ENCODE measurements at regions not wholly inside any gene's neighbourhood (a gene's known extent, or its start where the extent isn't known, plus 50 kb on each side); places are given as distances from the start of the nearest gene placed in this dataset.
"Not testable (repeated sequence)": the region's sequence is repeated elsewhere in the genome, so short reads cannot be mapped to it uniquely, and the experiment has no call there.

GRCh38 chr3:22361521-22361920 is 610.5 kb upstream of the ZNF385D start:
- no peaks in the 10 kb centered on the region for H3K27me3 ChIP-seq (ENCODE audit: control insufficient read depth, insufficient read depth, low read length)
- no peak overlapping the region for H3K9ac ChIP-seq (ENCODE audit: low read length)
- H3K27ac ChIP-seq (ENCODE audit: low read depth, low read length), result no peak overlapping the region
- no peaks in the 10 kb centered on the region for H3K36me3 ChIP-seq (ENCODE audit: control insufficient read depth, insufficient read depth, low read length)
- H3K4me1 ChIP-seq (ENCODE audit: control insufficient read depth, insufficient read depth, low read length), result no peaks in the 10 kb centered on the region
- no peak overlapping the region for H3K4me3 ChIP-seq (ENCODE audit: low read length)

- Histone ChIP-seq H3K27ac (ENCODE audit: low read depth, low read length) (no peak overlapping the region), H3K4me3 (ENCODE audit: low read length) (no peak overlapping the region), H3K9ac (ENCODE audit: low read length) (no peak overlapping the region), H3K27me3 (ENCODE audit: control insufficient read depth, insufficient read depth, low read length) (no peaks in the 10 kb centered on the region), H3K36me3 (ENCODE audit: control insufficient read depth, insufficient read depth, low read length) (no peaks in the 10 kb centered on the region), H3K4me1 (ENCODE audit: control insufficient read depth, insufficient read depth, low read length) (no peaks in the 10 kb centered on the region)
Measured at GRCh38 chr3:22364851-22365250, 613.8 kb upstream of the ZNF385D start.

GRCh38 chr3:22366781-22367180 is 615.8 kb upstream of the ZNF385D start:
- Histone ChIP-seq H3K27me3 (ENCODE audit: control insufficient read depth, insufficient read depth, low read length) (no peaks in the 10 kb centered on the region), H3K9ac (ENCODE audit: low read length) (no peak overlapping the region)

GRCh38 chr3:22371036-22371435 is 620.0 kb upstream of the ZNF385D start:
- Histone ChIP-seq H3K27ac (ENCODE audit: low read depth, low read length) (no peak overlapping the region), H3K4me3 (ENCODE audit: low read length) (no peak overlapping the region), H3K27me3 (ENCODE audit: control insufficient read depth, insufficient read depth, low read length) (peaks cover 5% of the 10 kb centered on the region), H3K4me1 (ENCODE audit: control insufficient read depth, insufficient read depth, low read length) (no peaks in the 10 kb centered on the region), H3K9ac (ENCODE audit: low read length) (no peak overlapping the region), H3K36me3 (ENCODE audit: control insufficient read depth, insufficient read depth, low read length) (no peaks in the 10 kb centered on the region)

More at GRCh38 chr3:22366781-22367180, 615.8 kb upstream of the ZNF385D start:
- Histone ChIP-seq H3K27ac (ENCODE audit: low read depth, low read length) (no peak overlapping the region), H3K36me3 (ENCODE audit: control insufficient read depth, insufficient read depth, low read length) (no peaks in the 10 kb centered on the region), H3K4me1 (ENCODE audit: control insufficient read depth, insufficient read depth, low read length) (no peaks in the 10 kb centered on the region), H3K4me3 (ENCODE audit: low read length) (no peak overlapping the region)

- Histone ChIP-seq H3K27ac (ENCODE audit: low read depth, low read length) (no peak overlapping the region), H3K36me3 (ENCODE audit: control insufficient read depth, insufficient read depth, low read length) (no peaks in the 10 kb centered on the region), H3K4me3 (ENCODE audit: low read length) (peak overlapping the region; percentile 46), H3K27me3 (ENCODE audit: control insufficient read depth, insufficient read depth, low read length) (peaks cover 5% of the 10 kb centered on the region), H3K4me1 (ENCODE audit: control insufficient read depth, insufficient read depth, low read length) (no peaks in the 10 kb centered on the region), H3K9ac (ENCODE audit: low read length) (no peak overlapping the region)
Measured at GRCh38 chr3:22371607-22372291, 620.7 kb upstream of the ZNF385D start.

GRCh38 chr3:22372292-22373062 is 621.5 kb upstream of the ZNF385D start:
- no peak overlapping the region for H3K27ac ChIP-seq (ENCODE audit: low read depth, low read length)
- H3K4me1 ChIP-seq (ENCODE audit: control insufficient read depth, insufficient read depth, low read length), result no peaks in the 10 kb centered on the region
- H3K9ac ChIP-seq (ENCODE audit: low read length), result no peak overlapping the region
- peaks cover 5% of the 10 kb centered on the region for H3K27me3 ChIP-seq (ENCODE audit: control insufficient read depth, insufficient read depth, low read length)
- peak overlapping the region; percentile 46 for H3K4me3 ChIP-seq (ENCODE audit: low read length)
- H3K36me3 ChIP-seq (ENCODE audit: control insufficient read depth, insufficient read depth, low read length), result no peaks in the 10 kb centered on the region

GRCh38 chr3:22373182-22373581 is 622.2 kb upstream of the ZNF385D start:
- Histone ChIP-seq H3K4me3 (ENCODE audit: low read length) (peak overlapping the region; percentile 46), H3K27me3 (ENCODE audit: control insufficient read depth, insufficient read depth, low read length) (peaks cover 5% of the 10 kb centered on the region), H3K36me3 (ENCODE audit: control insufficient read depth, insufficient read depth, low read length) (no peaks in the 10 kb centered on the region), H3K4me1 (ENCODE audit: control insufficient read depth, insufficient read depth, low read length) (no peaks in the 10 kb centered on the region), H3K27ac (ENCODE audit: low read depth, low read length) (no peak overlapping the region), H3K9ac (ENCODE audit: low read length) (no peak overlapping the region)

- no peak overlapping the region for H3K4me3 ChIP-seq (ENCODE audit: low read length)
- H3K4me1 ChIP-seq (ENCODE audit: control insufficient read depth, insufficient read depth, low read length), result no peaks in the 10 kb centered on the region
- H3K36me3 ChIP-seq (ENCODE audit: control insufficient read depth, insufficient read depth, low read length), result no peaks in the 10 kb centered on the region
- H3K9ac ChIP-seq (ENCODE audit: low read length), result no peak overlapping the region
- H3K27me3 ChIP-seq (ENCODE audit: control insufficient read depth, insufficient read depth, low read length), result peaks cover 5% of the 10 kb centered on the region
- H3K27ac ChIP-seq (ENCODE audit: low read depth, low read length), result no peak overlapping the region
Measured at GRCh38 chr3:22373827-22374226, 622.8 kb upstream of the ZNF385D start.

GRCh38 chr3:22377421-22377820 is 626.4 kb upstream of the ZNF385D start:
- Histone ChIP-seq H3K4me3 (ENCODE audit: low read length) (no peak overlapping the region), H3K9ac (ENCODE audit: low read length) (no peak overlapping the region), H3K36me3 (ENCODE audit: control insufficient read depth, insufficient read depth, low read length) (no peaks in the 10 kb centered on the region), H3K27ac (ENCODE audit: low read depth, low read length) (no peak overlapping the region), H3K27me3 (ENCODE audit: control insufficient read depth, insufficient read depth, low read length) (no peaks in the 10 kb centered on the region), H3K4me1 (ENCODE audit: control insufficient read depth, insufficient read depth, low read length) (no peaks in the 10 kb centered on the region)

- Histone ChIP-seq H3K4me3 (ENCODE audit: low read length) (no peak overlapping the region), H3K27ac (ENCODE audit: low read depth, low read length) (no peak overlapping the region), H3K36me3 (ENCODE audit: control insufficient read depth, insufficient read depth, low read length) (no peaks in the 10 kb centered on the region), H3K4me1 (ENCODE audit: control insufficient read depth, insufficient read depth, low read length) (no peaks in the 10 kb centered on the region), H3K9ac (ENCODE audit: low read length) (no peak overlapping the region), H3K27me3 (ENCODE audit: control insufficient read depth, insufficient read depth, low read length) (no peaks in the 10 kb centered on the region)
Measured at GRCh38 chr3:22378869-22379268, 627.9 kb upstream of the ZNF385D start.

GRCh38 chr3:22380253-22380652 is 629.2 kb upstream of the ZNF385D start:
- no peaks in the 10 kb centered on the region for H3K36me3 ChIP-seq (ENCODE audit: control insufficient read depth, insufficient read depth, low read length)
- H3K27me3 ChIP-seq (ENCODE audit: control insufficient read depth, insufficient read depth, low read length), result no peaks in the 10 kb centered on the region
- H3K27ac ChIP-seq (ENCODE audit: low read depth, low read length), result no peak overlapping the region
- H3K4me3 ChIP-seq (ENCODE audit: low read length), result no peak overlapping the region
- H3K4me1 ChIP-seq (ENCODE audit: control insufficient read depth, insufficient read depth, low read length), result no peaks in the 10 kb centered on the region
- no peak overlapping the region for H3K9ac ChIP-seq (ENCODE audit: low read length)

GRCh38 chr3:22381564-22381963 is 630.6 kb upstream of the ZNF385D start:
- H3K4me3 ChIP-seq (ENCODE audit: low read length); H3K27ac ChIP-seq (ENCODE audit: low read depth, low read length); H3K4me1 ChIP-seq (ENCODE audit: control insufficient read depth, insufficient read depth, low read length); H3K36me3 ChIP-seq (ENCODE audit: control insufficient read depth, insufficient read depth, low read length); H3K9ac ChIP-seq (ENCODE audit: low read length); H3K27me3 ChIP-seq (ENCODE audit: control insufficient read depth, insufficient read depth, low read length): not testable (repeated sequence)

GRCh38 chr3:22383285-22383684 is 632.3 kb upstream of the ZNF385D start:
- H3K27ac ChIP-seq (ENCODE audit: low read depth, low read length), result no peak overlapping the region
- H3K9ac ChIP-seq (ENCODE audit: low read length), result no peak overlapping the region
- no peaks in the 10 kb centered on the region for H3K27me3 ChIP-seq (ENCODE audit: control insufficient read depth, insufficient read depth, low read length)
- no peak overlapping the region for H3K4me3 ChIP-seq (ENCODE audit: low read length)
- no peaks in the 10 kb centered on the region for H3K4me1 ChIP-seq (ENCODE audit: control insufficient read depth, insufficient read depth, low read length)
- no peaks in the 10 kb centered on the region for H3K36me3 ChIP-seq (ENCODE audit: control insufficient read depth, insufficient read depth, low read length)
